GM08714 (cell line): ENCODE measurements at regions not wholly inside any gene's neighbourhood (a gene's known extent, or its start where the extent isn't known, plus 50 kb on each side); places are given as distances from the start of the nearest gene placed in this dataset.

Source experiments
- H3K4me3 ChIP-seq: fragments of 200-500 bp; sonication (Bioruptor generic); 2 replicates; pipeline ENCODE4 v1.5.1; 2014; ENCODE audit warnings: mild to moderate bottlenecking, low read length, inconsistent platforms
- ZNF274 ChIP-seq: IDR thresholded peaks from 2 replicates; pipeline ENCODE4 v1.6.1; 2012; ENCODE audit warnings: mild to moderate bottlenecking, low read depth, low read length

GRCh38 chr6:77341058-77341986, 122.0 kb downstream of the HTR1B start:
- no peak for TF ChIP-seq ZNF274
- H3K4me3 ChIP-seq = no peak overlapping the region

GRCh38 chr6:77340331-77340730, 123.0 kb downstream of the HTR1B start:
- no peak overlapping the region for H3K4me3 ChIP-seq
- no peak for TF ChIP-seq ZNF274

- TF ChIP-seq ZNF274 = no peak
- no peak overlapping the region for H3K4me3 ChIP-seq
These were observed 123.4 kb downstream of the HTR1B start for GRCh38 chr6:77339926-77340325.

- TF ChIP-seq ZNF274 = no peak
- H3K4me3 ChIP-seq = no peak overlapping the region
These were observed 125.9 kb downstream of the HTR1B start for GRCh38 chr6:77337392-77337791.

- no peak for TF ChIP-seq ZNF274
- H3K4me3 ChIP-seq = no peak overlapping the region
These were observed 129.2 kb downstream of the HTR1B start for GRCh38 chr6:77334093-77334492.

- no peak overlapping the region for H3K4me3 ChIP-seq
- TF ChIP-seq ZNF274 = no peak
These were observed 130.2 kb downstream of the HTR1B start for GRCh38 chr6:77332915-77333623.

GRCh38 chr6:77326711-77327110, 136.6 kb downstream of the HTR1B start:
- TF ChIP-seq ZNF274 = no peak
- no peak overlapping the region for H3K4me3 ChIP-seq

- no peak for TF ChIP-seq ZNF274
- H3K4me3 ChIP-seq = no peak overlapping the region
These were observed 137.3 kb downstream of the HTR1B start for GRCh38 chr6:77326029-77326428.

GRCh38 chr6:77324866-77325265, 138.4 kb downstream of the HTR1B start:
- TF ChIP-seq ZNF274 = no peak
- H3K4me3 ChIP-seq = no peak overlapping the region

- no peak overlapping the region for H3K4me3 ChIP-seq
- no peak for TF ChIP-seq ZNF274
These were observed 140.7 kb downstream of the HTR1B start for GRCh38 chr6:77322604-77323003.

- no peak overlapping the region for H3K4me3 ChIP-seq
- TF ChIP-seq ZNF274 = no peak
These were observed 145.0 kb downstream of the HTR1B start for GRCh38 chr6:77318256-77318655.

GRCh38 chr6:77313595-77313994, 149.7 kb downstream of the HTR1B start:
- no peak overlapping the region for H3K4me3 ChIP-seq
- TF ChIP-seq ZNF274 = no peak

- no peak for TF ChIP-seq ZNF274
- no peak overlapping the region for H3K4me3 ChIP-seq
These were observed 163.4 kb downstream of the HTR1B start for GRCh38 chr6:77299931-77300330.

GRCh38 chr6:77298283-77298682, 165.0 kb downstream of the HTR1B start:
- no peak for TF ChIP-seq ZNF274

More at GRCh38 chr6:77298283-77298682, 165.0 kb downstream of the HTR1B start:
- no peak overlapping the region for H3K4me3 ChIP-seq
